HL-60 (cell line): ENCODE measurements at regions not wholly inside any gene's neighbourhood (a gene's known extent, or its start where the extent isn't known, plus 50 kb on each side); places are given as distances from the start of the nearest gene placed in this dataset.
A peak's percentile ranks its signal among the peaks of the same experiment; 100 is the strongest.

ENCODE experiments used
- DNase-seq, 2 experiments: peaks; one replicate each; pipeline ENCODE4 v3.0.0-alpha.2; 2010 to 2020; ENCODE audit warnings: low read depth in 1 of 2, low spot score in 1 of 2
- H3K27ac ChIP-seq: fragments of 250-450 bp; sonication (Bioruptor Pico); replicated peaks from 2 replicates; pipeline ENCODE4 v1.5.1; 2020; ENCODE audit warnings: mild to moderate bottlenecking, moderate library complexity
- H3K27me3 ChIP-seq: fragments of 250-450 bp; sonication (Bioruptor Pico); 2 replicates; pipeline ENCODE4 v1.5.1; 2021; ENCODE audit warnings: mild to moderate bottlenecking, moderate library complexity; ENCODE audit not compliant: insufficient read depth, poor library complexity, severe bottlenecking
- H3K4me3 ChIP-seq: replicated peaks from 2 replicates; pipeline ENCODE4 v1.5.1; 2011; ENCODE audit warnings: mild to moderate bottlenecking, control low read depth, low read length; ENCODE audit not compliant: insufficient read depth
- CTCF ChIP-seq: IDR thresholded peaks from one replicate; pipeline ENCODE4 v1.5.1; 2011; ENCODE audit warnings: low read length, control low read depth, inconsistent platforms; ENCODE audit not compliant: insufficient read depth
- GABPA ChIP-seq: IDR thresholded peaks from 2 replicates; pipeline ENCODE4 v1.6.1; 2012; ENCODE audit warnings: low read depth
- POLR2AphosphoS5 ChIP-seq: IDR thresholded peaks from 2 replicates; pipeline ENCODE4 v1.6.1; 2012; ENCODE audit warnings: low read depth
- REST ChIP-seq: IDR thresholded peaks from 2 replicates; pipeline ENCODE4 v1.6.1; 2012; ENCODE audit warnings: low read depth; ENCODE audit not compliant: insufficient replicate concordance
- SPI1 ChIP-seq: IDR thresholded peaks from 2 replicates; pipeline ENCODE4 v1.6.1; 2012; ENCODE audit warnings: low read depth, mild to moderate bottlenecking, borderline replicate concordance

GRCh38 chr18:56448751-56449150, 189.6 kb downstream of the TXNL1 start:
- Histone ChIP-seq H3K27ac (no peak overlapping the region), H3K27me3 (no peaks in the 10 kb centered on the region), H3K4me3 (no peak overlapping the region)
- DNase-seq: no peak
- TF ChIP-seq POLR2AphosphoS5 (no peak), SPI1 (no peak), GABPA (no peak), REST (no peak), CTCF (no peak)

- no peak for DNase-seq
- TF ChIP-seq POLR2AphosphoS5 (no peak), SPI1 (no peak), REST (no peak), GABPA (no peak), CTCF (no peak)
- no peak overlapping the region for H3K4me3 ChIP-seq
- H3K27me3 ChIP-seq: no peaks in the 10 kb centered on the region
- no peak overlapping the region for H3K27ac ChIP-seq
These were observed 193.0 kb downstream of the TXNL1 start for GRCh38 chr18:56445422-56445821.

GRCh38 chr18:56444201-56444600, 194.2 kb downstream of the TXNL1 start:
- H3K4me3 ChIP-seq: no peak overlapping the region
- H3K27me3 ChIP-seq: no peaks in the 10 kb centered on the region
- TF ChIP-seq SPI1: no peak
- no peak for TF ChIP-seq GABPA
- no peak for TF ChIP-seq CTCF
- TF ChIP-seq POLR2AphosphoS5: no peak
- no peak for TF ChIP-seq REST
- DNase-seq: peak in 1 of 2 experiments; percentile 69
- peak overlapping the region; percentile 21 for H3K27ac ChIP-seq
